GM19463 (cell line): ENCODE measurements at regions not wholly inside any gene's neighbourhood (a gene's known extent, or its start where the extent isn't known, plus 50 kb on each side); places are given as distances from the start of the nearest gene placed in this dataset.
"Not testable (repeated sequence)": the region's sequence is repeated elsewhere in the genome, so short reads cannot be mapped to it uniquely, and the experiment has no call there.

Experiments
- ATAC-seq: cut with Tn5 transposase; IDR thresholded peaks from one replicate; pipeline ENCODE4 v1.9.1; 2021; ENCODE audit warnings: mild to moderate bottlenecking, moderate library complexity; ENCODE audit not compliant: unreplicated experiment

DNA sequence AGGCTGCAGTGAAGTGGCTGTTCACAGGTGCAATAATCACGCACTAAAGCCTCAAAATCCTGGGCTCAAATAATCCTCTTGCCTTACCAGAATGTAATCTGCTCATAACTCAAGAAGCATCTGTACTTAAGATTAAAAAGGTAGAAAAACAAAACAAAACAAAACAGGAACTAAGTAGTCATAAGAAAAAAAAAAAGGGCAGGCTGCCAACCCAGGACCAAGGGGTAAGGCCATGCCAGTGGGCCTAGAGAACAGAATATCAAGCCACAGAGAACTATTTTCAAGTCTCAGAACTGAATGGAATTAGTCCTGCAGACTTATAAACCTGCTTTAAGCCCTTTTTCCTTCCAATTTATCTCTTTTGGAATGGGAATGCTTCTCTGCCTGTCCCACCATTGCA, 64.8 kb upstream of the TBC1D3K start:
- no peak for ATAC-seq

DNA sequence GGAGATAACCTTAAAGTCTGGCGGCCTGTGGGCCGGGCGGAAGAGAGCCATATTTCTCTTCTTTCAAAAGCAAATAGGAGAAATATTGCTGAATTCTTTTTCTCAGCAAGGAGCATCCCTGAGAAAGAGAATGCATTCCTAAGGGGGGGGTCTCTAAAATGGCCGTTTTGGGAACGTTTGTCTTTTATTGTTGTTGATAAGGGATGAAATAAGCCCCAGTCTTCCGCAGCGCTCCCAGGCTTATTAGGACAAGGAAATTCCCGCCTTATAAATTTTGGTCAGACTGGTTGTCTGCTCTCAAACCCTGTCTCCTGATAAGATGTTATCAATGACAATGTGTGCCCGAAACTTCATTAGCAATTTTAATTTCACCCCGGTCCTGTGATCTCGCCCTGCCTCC, 65.8 kb upstream of the TBC1D3K start:
- ATAC-seq, result not testable (repeated sequence)

- ATAC-seq, result no peak
These were observed 68.0 kb upstream of the TBC1D3K start for GRCh38 chr17:37856245-37856644.

- no peak for ATAC-seq
These were observed 74.6 kb upstream of the TBC1D3K start for GRCh38 chr17:37849617-37849972.

- ATAC-seq, result peak; percentile 67
These were observed 75.3 kb upstream of the TBC1D3K start for GRCh38 chr17:37848690-37849616.

GRCh38 chr17:37847811-37848331, 76.3 kb upstream of the TBC1D3K start:
- ATAC-seq, result no peak

DNA sequence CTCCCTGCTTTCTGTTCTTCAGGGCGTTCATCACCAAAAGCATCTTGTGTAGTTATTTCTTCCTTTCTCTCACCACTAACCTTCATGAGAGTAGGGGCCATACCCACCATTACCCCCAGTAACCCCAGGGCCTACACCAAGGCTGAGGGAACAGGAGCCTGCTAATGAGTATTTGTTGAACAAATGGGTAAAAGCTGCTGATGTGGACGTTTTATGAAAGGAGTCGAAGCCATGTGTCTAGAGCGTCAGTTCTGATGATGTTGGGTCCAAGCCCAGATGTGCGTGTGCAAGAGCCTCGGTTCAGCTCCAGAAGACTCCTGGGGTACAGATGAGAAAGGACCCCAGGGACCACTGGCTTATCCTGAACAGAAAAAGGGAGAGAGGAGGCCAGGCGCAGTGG, 77.1 kb upstream of the TBC1D3K start:
- no peak for ATAC-seq

DNA sequence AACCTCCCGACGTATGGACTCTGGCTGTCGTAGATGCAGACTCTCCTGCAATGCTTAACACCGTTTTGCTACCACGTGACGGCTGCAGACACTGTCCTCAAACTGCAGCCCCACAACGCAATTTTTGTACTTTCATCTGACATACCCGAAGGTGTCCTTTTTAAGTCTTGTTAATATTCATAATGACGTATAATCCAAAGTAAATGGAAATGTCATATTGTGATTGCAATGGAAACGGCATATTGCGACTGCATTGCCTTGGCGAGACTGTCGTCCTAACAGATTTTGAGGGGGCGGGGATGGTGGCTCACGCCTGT, 79.3 kb upstream of the TBC1D3K start:
- no peak for ATAC-seq

- peak; percentile 53 for ATAC-seq
These were observed 79.8 kb upstream of the TBC1D3K start for GRCh38 chr17:37844158-37844976.

- no peak for ATAC-seq
These were observed 81.8 kb upstream of the TBC1D3K start for GRCh38 chr17:37842401-37842800.

GRCh38 chr17:37841232-37841631, 83.0 kb upstream of the TBC1D3K start:
- no peak for ATAC-seq

GRCh38 chr17:37840576-37840975, 83.6 kb upstream of the TBC1D3K start:
- ATAC-seq, result no peak

GRCh38 chr17:37839196-37839978, 84.8 kb upstream of the TBC1D3K start:
- ATAC-seq, result no peak

DNA sequence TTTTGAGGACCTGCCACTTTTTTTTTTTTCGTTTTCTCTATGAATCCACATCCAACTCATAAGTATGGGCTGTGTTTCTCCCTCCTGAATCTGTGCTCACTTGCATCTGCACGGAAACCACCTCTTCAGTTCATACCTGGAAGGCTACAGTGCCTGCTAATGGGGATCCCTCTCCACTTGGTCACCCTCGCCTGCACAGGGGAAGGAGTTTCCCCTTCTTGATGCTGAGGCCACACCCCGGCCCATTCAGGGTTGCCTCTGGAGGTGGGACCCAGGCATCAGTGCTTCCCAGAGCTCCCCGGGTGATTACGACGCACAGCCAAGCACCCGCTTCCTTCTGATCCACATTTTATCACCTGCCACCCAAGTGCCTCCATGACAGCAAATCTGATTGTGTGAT, 85.9 kb upstream of the TBC1D3K start:
- ATAC-seq, result no peak

DNA sequence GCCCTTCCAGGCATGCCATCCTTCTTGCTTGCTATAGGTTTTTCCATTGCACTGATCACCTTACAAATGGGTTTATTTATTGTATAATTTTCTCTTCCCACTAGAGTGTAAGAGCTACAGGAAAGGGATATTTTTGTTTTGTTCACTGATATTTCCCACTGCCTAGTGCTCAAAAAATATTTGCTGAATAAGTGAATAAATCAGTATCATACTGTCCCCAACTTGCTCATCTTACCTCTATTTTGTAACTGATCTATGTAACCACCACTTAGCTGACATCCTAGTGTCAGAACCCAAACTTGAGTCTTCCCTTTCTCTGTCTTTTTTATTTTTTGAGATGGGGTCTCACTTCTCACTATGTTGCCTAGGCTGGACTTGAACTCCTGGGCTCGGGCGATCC, 87.6 kb upstream of the TBC1D3K start:
- no peak for ATAC-seq

GRCh38 chr17:37834168-37834567, 89.3 kb upstream of the HNF1B start:
- ATAC-seq, result no peak

- ATAC-seq, result no peak
These were observed 88.5 kb upstream of the HNF1B start for GRCh38 chr17:37833237-37833859.

DNA sequence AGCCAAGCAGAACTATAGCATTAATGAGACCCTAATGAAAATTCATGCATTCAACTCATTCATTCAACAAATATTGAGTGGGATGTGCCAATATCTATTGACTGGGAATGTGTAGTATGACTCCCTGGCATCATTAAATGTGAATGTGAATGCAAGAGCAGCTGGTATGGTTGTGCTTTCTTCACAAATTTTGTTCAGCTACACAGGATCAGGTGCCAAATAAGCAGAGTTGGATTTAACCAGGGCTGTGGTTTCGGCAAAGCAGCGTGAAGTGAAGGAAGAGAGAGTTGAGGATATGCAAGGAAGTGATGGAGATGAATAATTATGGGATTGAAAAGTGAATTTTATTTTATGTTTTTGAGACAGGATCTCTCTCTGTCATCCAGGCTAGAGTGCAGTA, 87.1 kb upstream of the HNF1B start:
- no peak for ATAC-seq

DNA sequence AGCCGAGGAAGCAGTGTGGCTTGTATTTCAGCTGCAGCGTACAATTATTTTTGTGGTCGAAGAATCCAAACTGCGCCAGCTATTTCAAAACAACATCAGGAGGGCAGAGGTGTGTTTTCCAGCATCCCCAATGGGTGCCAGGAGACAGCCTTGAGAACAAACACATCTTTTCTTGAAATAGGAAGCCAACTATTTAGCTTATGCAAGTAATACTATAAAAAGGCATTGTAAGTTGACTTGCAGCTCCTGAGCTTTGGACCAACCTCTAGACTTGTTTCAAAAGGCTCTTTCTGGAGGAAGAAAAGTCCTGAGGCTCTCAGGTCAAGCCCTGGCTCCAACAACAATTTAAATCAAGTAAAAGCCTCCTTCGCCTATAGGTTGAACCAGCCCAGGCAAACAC, 86.6 kb upstream of the HNF1B start:
- no peak for ATAC-seq

DNA sequence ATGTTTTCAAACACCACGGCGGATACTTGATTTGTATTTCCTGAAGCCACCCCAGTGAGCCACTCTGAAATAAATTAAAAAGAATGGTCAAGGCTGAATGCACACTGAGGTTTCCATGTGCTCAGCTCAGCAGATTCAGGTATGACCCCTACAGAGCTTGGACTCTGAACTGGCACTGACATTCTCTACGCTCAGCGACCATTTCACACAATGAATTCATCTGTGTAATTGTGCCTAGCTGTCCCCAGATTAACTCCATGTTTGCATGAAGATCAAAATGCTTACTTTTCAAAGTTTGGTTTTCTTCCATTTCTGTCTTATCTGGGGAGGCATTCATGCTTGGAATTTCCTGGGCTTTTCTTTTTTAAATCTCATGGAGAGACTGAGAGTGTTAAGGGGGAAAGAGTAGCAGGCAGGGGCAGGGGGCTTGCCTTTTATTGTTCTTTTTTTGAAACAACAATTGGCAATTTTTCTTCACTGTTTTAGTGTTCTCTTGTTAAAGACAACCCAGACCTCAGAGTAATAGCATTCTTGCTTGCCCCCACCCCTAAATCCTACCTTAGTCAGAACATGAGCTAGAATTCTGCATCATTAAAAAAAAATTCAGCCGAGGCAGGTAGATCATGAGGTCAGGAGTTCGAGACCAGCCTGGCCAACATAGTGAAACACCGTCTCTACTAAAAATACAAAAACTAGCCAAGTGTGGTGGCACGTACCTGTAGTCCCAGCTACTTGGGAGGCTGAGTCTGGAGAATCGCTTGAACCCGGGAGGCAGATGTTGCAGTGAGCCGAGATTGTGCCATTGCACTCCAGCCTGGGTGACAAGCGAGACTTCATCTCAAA, 85.5 kb upstream of the HNF1B start:
- peak; percentile 36 for ATAC-seq
